GM18909 (cell line): ENCODE measurements at regions not wholly inside any gene's neighbourhood (a gene's known extent, or its start where the extent isn't known, plus 50 kb on each side); places are given as distances from the start of the nearest gene placed in this dataset.
"Not testable (repeated sequence)": the region's sequence is repeated elsewhere in the genome, so short reads cannot be mapped to it uniquely, and the experiment has no call there.

Experiments
- ATAC-seq: cut with Tn5 transposase; IDR thresholded peaks from one replicate; pipeline ENCODE4 v1.9.1; 2021; ENCODE audit warnings: mild to moderate bottlenecking; ENCODE audit not compliant: unreplicated experiment, poor library complexity

DNA sequence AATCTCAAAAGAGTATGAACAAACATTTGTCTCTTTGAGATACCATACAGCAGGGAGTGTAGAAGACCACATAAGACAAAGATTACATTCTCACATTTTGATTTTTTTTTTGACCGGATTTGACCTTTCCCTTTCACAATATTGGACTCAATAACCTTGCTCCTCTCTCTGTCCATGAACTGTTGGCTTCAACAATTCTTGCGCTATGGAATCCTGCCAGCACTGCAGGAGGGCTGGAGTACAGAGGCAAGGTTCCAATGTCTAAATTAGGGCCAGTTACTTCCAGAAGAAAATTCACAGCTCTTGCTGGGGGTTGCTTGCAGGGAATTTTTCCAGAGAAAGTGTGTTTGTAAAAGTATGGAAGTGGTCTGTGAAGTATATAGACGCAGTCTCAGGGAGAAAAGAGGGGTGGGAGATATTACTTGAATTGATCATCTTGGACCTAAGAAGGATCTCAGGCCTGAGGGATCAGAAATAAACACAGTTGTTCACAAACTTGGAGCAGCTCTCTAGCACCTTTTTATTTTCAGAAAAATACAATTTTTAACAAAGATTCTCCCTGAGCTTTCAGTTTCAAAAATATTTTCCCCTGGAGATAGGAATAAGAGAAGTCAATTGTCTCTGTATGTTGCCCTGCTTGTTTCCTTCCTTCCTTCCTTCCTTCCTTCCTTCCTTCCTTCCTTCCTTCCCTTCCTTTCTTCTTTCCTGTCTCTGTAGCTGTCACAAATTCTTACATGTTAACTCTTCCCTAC is 765.9 kb downstream of the BCKDHB start:
- ATAC-seq = no peak

DNA sequence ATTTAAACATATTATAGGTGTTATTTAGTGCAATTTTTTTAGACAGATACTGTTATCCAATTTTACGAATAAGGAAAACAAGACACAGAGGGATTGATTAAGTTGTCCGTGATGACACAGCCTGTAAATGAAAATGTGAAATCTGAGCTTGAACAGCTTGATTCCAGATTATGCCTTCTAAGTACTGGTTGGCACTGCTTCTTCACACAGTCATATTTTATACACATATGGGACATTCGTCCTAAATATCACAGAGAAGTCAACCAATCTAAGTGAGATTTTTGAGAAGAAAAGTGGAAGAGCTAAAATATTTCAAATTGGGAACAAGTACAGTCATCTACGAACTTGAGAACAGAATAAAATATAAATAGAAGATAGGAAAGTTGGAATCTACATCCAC is 756.3 kb downstream of the BCKDHB start:
- no peak for ATAC-seq

DNA sequence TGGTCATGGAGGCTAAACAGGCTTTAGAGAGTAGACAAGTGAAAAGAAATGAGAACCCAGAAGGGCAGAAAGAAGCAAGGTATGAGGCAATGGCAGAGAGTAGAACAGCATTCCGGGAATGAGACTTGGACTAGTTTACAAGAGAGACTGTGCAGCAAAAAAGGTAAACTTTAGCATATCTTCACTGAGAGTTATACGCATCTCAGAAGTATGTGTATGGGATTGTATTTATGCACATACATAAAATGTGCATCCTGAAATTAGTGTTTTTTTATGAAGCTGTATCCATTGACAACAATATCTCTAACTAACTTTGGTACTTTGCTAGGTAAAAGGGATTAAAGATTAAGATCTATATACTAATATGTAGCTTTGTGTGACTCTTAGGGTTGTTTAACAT is 753.6 kb downstream of the BCKDHB start:
- ATAC-seq = no peak

DNA sequence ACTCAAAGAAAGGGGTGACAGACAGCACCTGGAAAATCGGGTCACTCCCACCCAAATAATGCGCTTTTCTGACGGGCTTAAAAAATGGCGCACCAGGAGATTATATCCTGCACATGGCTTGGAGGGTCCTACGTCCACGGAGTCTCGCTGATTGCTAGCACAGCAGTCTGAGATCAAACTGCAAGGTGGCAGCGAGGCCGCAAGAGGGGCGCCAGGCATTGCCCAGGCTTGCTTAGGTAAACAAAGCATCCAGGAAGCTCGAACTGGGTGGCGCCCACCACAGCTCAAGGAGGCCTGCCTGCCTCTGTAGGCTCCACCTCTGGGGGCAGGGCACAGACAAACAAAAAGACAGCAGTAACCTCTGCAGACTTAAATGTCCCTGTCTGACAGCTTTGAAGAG is 741.5 kb downstream of the BCKDHB start:
- not testable (repeated sequence) for ATAC-seq

DNA sequence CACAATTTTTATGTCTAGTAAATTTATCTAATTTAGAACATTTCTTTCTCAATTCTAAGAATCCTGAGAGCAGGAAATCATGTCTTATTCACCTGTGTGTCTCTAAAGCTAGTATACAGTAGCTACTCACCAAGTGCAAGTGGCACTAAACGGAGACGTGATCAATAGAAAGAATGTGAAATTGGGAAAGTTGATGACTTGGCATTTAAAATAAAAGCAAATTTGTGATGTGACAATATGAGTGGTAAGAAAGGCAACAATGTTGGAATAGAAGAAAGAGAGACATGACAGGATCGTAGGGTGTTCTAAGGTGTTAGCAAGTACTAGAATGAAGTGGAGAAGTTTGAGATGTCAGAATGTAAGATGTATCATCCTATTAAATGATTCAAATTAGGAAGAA is 725.9 kb downstream of the BCKDHB start:
- no peak for ATAC-seq

DNA sequence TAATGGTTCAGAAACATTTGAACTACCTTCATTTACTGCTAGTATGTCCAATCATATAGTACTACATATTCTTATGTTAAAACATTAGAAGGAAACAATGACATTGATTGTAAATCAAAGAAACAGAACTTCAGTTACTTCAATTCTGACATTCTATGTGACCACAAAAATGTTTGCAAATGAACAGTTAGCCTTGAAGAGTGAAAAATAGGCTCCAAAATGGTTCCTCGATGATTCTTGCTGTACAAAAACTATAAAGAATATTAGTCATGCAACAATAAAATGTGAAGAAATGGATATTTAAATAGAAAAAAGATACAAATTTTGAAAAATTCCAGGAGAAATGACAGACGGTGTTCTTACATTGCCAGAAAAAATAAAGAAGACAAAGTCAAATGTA is 686.9 kb downstream of the BCKDHB start:
- no peak for ATAC-seq

DNA sequence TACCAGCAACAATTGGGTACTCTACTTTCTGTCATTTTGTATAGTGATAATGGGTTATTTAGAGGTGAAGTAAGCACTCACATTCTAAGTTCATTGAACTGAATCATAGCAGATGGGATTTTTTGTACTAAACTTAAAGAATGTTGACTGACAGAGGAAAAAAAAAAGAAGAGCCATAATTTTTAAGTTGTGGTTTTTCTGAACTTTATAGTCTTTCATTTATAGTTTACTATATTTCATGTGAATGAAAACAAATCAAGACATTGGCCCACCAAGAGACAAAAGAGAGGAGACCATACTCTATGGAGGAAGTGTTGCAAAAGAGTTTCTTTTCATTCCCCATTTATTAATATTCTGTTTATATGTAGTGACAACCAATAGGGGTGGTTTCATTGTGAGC is 685.7 kb downstream of the BCKDHB start:
- ATAC-seq = no peak

DNA sequence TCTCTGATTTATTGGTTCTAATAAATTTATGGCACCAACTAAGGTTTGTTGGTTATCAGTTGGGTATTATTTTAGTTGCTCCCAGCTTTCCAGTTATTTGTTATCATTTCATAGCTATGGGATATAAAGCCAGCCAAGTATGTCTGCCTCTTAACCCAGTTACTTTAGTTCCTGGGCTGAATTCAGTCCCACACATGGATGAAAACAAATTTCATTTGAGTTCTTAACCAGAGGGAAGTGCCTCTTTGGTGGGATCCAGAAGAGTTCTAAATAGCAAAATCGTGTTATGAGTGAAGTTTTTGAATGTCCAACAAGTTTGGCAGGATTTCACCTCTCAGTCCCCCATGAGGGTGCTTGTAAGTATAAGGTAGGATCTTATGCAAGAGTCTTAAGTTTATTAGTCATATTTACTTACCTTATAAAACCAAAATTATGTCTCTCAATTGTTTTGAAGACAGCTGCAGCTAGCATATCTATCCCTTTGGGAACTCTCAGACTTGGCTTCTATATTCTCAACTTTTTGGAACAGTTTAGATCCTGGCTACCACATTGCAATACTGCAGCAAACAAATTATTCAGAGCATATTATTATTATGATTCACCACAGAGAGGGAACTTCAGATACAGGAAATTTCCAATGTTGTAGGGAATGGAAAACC is 683.6 kb downstream of the BCKDHB start:
- ATAC-seq = no peak

DNA sequence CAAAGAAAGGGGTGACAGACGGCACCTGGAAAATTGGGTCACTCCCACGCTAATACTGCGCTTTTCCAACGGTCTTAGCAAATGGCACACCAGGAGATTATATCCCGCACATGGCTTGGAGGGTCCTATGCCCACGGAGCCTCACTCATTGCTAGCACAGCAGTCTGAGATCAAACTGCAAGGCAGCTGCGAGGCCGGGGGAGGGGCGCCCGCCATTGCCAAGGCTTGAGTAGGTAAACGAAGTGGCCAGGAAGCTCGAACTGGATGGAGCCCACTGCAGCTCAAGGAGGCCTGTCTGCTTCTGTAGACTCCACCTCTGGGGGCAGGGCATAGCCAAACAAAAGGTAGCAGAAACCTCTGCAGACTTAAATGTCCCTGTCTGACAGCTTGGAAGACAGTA is 676.8 kb downstream of the BCKDHB start:
- ATAC-seq = not testable (repeated sequence)

DNA sequence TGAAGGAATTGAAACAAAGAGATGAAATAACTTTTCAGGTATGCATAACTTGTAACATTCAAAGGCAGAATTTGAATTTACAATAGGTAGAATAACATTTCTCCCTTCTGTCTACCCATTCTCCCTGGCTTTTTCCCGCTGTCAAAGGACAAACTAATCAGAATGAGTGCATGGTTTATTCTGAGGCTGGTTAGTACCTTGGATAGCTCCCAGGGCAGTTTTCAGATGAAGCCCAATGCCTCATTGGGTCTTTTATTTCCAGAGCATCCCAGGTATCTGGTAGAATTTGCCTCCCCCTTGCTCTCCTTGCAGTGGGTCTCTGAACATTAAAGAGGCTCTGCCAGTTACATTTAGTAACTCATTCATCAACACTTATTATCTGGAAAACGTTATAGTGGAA is 665.5 kb downstream of the BCKDHB start:
- ATAC-seq = no peak

DNA sequence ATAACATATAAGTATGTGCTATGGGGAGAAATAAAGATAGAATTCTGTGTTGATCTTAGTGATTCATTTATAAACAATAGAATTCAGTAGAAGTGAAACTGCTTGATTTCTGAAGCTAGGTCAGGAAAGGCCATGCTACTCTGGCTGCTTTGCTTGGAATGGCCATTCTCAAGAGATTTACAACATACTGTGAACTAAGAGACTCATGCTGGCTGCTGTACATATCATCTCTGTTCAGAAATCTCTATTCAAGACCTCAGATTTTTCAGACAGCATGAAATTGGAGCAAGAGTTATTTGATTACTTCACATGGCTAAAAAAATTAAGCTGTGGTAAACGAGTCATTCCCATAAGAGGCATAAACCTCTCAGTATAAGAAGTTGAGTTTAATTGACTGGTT is 662.6 kb downstream of the BCKDHB start:
- ATAC-seq = no peak

DNA sequence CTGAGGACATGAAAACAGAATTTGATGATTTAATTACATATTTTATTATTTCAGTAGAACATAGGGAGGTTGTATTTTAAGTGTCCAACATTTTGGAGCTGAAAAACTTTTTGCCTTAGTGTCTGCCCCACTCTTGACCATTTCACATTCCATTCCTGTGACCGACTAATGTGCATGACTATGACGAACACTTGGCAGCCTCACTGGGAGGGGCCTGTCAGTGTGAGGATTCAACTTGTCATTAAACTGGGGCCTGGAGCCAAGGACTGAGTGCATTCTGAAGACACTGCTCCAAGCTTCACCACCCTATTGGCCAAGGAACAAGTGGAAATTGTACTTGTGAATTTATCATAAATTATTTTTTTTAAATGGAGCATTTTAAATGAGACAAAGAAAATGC is 661.3 kb downstream of the BCKDHB start:
- no peak for ATAC-seq

DNA sequence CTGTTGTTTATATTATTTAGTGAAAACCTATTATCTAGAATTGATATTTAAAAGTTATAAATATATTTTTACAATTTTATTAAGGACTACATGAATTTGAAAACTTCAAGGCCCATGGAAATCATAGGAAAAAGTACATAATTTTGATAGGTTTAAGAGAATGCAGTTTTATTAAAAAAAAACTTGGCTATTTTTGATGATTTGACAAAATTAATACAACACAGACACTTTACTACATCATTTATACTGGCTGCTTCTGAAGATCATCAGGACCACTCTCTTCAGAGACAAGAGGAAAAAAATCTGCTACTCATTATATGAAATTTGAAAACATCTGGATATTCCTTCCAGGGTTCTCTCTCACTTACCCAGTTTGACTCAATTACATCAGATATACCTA is 637.7 kb downstream of the BCKDHB start:
- no peak for ATAC-seq

DNA sequence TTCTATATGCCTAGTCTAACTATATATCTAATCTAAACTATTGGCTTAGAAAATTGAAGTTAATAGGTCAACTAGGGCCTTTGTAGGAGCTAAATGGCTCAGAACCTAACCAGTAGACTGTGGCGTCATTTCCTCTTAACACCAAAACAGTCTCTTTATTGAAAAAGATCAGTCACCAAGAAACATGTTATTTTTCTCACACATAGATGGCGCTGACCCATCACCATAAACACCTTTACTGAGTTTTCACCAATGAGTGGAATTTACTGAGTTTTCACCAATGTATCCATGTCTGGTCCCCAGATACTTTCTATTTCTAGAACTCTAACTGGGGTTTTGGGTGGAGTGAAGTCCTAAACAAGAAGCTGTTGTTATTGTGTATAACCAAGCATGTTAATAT is 636.0 kb downstream of the BCKDHB start:
- no peak for ATAC-seq

DNA sequence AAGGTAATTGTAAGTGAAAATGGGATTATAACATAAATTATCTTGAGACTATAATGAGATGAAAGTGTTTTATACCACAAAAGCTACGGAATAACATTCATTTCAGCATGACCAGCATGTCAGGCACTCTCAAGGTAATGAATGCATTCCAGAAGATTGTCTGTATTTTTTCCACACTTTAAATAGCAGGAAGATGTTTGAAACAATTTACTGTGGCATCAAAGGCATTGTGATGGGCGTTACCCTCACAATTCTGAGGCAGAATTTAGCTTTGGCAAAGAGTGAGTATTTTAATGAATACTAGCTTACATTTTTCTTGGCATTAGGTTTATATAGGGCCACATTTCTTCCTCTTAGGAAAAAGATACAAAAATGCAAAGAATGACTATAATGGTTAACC is 627.2 kb downstream of the BCKDHB start:
- no peak for ATAC-seq

DNA sequence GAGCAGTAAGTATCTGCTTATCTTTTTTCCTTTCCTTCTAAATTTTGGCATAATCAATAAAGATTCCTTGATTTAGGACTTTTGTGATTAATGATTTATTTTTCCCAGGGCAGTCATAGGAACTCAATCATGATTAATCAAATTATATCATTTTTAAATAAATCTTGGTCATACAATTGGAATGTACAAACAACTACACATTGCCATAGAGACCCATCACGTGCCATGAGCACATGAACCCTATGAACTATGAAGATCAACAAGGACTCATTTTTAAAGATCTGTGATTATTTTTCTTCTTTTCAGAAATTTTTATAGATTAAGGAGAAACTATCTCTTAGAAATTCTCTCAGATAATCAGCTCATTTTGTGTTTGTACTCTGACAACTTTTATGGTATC is 622.4 kb downstream of the BCKDHB start:
- ATAC-seq = no peak

DNA sequence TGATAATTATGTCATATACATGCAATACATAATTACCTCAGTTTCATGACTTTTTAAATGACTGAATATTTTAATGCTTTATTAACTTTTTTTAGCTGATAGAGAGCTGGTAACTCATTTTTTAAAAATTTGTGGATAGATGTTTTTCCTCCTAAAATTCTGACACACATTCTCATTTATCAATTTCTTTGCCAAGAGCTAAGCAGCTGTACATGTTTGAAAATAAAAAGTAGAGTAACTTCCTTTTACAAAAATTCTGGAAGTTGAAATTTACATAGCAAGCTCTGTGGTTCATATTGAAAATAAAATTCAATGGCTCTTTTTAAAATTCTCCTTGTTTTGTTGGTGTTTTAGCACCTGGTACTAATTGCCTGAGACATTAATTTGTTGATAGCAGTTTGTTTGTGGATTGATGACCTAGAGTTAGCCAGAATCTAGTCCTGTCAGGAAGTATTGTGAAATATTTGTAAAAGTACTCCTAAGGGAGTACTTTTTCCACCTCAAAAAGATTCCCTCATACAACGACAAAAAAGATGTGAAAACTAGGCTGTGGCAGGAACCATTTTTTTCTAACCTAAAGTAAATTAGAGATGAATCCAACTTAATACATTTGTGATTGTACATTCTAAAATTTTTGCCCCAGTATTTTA is 621.8 kb downstream of the BCKDHB start:
- no peak for ATAC-seq

DNA sequence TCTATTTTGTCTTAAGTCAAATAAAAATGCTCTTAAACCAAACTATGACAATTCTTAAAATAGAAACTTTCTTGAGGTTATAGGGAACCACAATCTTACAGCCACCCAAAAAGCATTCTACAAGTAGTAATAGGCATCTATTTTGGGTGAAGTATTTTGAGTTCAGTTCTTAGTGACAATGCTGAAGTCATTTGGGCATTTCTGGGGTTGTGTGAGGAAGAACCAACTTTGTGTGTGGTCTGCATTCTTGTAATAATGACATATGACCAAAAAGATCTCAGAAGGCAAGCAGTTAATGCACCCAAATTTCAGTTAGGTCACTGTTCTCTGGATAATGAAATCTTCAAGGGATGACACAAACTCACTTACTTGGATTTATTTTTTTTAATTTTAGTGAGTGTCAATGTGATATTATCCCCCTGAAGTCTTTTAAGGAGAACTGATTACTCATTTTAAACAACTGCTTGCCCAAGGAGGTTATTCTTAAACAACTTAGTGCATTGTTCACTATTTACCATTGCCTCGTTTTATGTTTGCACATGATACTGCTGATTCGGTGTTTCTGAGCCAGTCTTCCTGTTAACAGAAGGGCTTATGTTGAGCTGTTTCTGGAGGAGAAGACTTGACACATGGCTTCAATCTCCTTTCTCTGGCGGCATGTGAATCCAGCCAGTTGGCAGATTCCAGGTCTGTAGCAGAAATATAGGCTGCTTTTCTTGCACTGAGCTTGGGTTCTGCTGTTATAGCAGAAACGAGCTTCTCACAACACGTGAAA is 618.9 kb downstream of the BCKDHB start:
- ATAC-seq = no peak

DNA sequence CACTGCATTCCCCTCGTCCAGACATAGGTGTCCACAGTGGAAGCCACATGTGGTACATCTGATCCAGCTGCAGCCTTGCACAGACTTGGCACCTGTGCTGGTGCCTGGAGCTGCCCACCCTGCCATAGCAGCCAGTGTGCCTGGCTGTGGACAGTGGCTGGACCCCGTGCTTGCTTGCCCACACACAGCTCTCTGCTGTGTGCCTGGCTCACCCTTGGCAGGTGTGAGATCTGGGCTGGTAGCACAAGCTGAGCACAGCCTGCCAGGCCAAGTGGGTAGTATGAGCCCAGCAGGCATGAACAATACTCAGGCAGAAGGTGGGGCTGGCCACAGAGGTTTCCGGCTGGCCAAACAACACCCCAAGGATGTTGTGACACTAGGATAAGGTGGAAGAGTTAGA is 614.4 kb downstream of the BCKDHB start:
- no peak for ATAC-seq

DNA sequence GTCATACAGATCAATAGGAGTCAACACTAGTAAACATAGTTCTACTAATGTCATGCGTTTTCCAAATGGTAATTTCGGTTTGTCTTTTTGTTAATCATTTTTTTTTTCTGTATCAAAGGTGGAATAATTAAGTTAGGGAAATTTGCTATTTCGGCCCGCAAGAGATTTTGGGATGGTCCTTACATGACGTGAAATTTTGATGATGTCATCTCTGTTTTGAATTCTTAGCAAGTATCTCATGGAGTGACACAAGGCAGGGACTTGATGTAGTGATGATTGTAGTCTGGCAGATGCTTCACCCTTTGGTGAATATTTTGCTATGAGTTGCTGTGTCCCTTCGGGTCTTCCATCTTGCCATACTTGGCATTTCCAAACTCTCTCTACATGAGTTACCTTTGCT is 608.0 kb downstream of the BCKDHB start:
- ATAC-seq = no peak

DNA sequence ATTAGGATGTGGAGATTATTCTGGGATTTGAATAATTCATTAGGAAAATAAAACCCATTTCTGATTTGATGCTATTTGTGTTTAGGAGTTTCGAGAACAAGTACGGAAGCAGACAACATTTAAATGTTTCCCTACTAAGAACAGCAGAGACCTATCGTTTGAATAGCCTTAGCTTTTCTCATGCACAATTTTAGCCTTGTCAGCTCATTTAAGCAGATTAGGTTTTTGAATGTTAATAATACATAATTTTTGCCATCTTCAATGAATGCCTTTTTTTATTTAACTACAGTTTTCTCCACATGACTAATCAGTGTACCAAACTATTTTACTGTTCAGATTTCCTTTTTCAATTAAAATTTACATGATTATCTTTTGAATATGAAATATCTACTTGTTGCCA is 592.0 kb downstream of the BCKDHB start:
- ATAC-seq = no peak
